HG02763 (cell line): ENCODE measurements at regions not wholly inside any gene's neighbourhood (a gene's known extent, or its start where the extent isn't known, plus 50 kb on each side); places are given as distances from the start of the nearest gene placed in this dataset.

Experiments
- ATAC-seq: cut with Tn5 transposase; IDR thresholded peaks from one replicate; pipeline ENCODE4 v1.9.1; 2021; ENCODE audit warnings: mild to moderate bottlenecking, moderate library complexity; ENCODE audit not compliant: unreplicated experiment

- ATAC-seq = no peak
Measured at GRCh38 chr3:194278186-194278845, 72.8 kb downstream of the CPN2 start.

GRCh38 chr3:194279101-194279500 lies 72.0 kb downstream of the CPN2 start:
- no peak for ATAC-seq

GRCh38 chr3:194279701-194280360 lies 71.3 kb downstream of the CPN2 start:
- no peak for ATAC-seq

- ATAC-seq = no peak
Measured at GRCh38 chr3:194280777-194281176, 70.4 kb downstream of the CPN2 start.

GRCh38 chr3:194281306-194281705 lies 69.8 kb downstream of the CPN2 start:
- ATAC-seq = no peak

GRCh38 chr3:194281766-194282165 lies 69.4 kb downstream of the CPN2 start:
- ATAC-seq = no peak

- ATAC-seq = no peak
Measured at GRCh38 chr3:194282436-194283122, 68.5 kb downstream of the CPN2 start.

- ATAC-seq = no peak
Measured at GRCh38 chr3:194283221-194284006, 67.7 kb downstream of the CPN2 start.

GRCh38 chr3:194284351-194284750 lies 66.8 kb downstream of the CPN2 start:
- ATAC-seq = no peak

GRCh38 chr3:194285024-194285849 lies 65.9 kb downstream of the CPN2 start:
- no peak for ATAC-seq

GRCh38 chr3:194285850-194286197 lies 65.3 kb downstream of the CPN2 start:
- no peak for ATAC-seq

GRCh38 chr3:194286375-194287146 lies 64.6 kb downstream of the CPN2 start:
- no peak for ATAC-seq

- ATAC-seq = no peak
Measured at GRCh38 chr3:194287374-194287773, 63.8 kb downstream of the CPN2 start.

- no peak for ATAC-seq
Measured at GRCh38 chr3:194287977-194288706, 63.0 kb downstream of the CPN2 start.
